ENCODE measurements at regions not wholly inside any gene's neighbourhood (a gene's known extent, or its start where the extent isn't known, plus 50 kb on each side); places are given as distances from the start of the nearest gene placed in this dataset.
"Not testable (repeated sequence)": the region's sequence is repeated elsewhere in the genome, so short reads cannot be mapped to it uniquely, and the experiment has no call there.

GRCh38 chr2:82230406-82230805 is 1925.9 kb upstream of the LRRTM1 start:
- DNase-seq (ENCODE audit: low spot score), result no peak

- no peak for DNase-seq (ENCODE audit: low spot score)
Measured at GRCh38 chr2:82226441-82226840, 1921.9 kb upstream of the LRRTM1 start.

- no peak for DNase-seq (ENCODE audit: low spot score)
Measured at GRCh38 chr2:82224301-82224940, 1919.9 kb upstream of the LRRTM1 start.

DNA sequence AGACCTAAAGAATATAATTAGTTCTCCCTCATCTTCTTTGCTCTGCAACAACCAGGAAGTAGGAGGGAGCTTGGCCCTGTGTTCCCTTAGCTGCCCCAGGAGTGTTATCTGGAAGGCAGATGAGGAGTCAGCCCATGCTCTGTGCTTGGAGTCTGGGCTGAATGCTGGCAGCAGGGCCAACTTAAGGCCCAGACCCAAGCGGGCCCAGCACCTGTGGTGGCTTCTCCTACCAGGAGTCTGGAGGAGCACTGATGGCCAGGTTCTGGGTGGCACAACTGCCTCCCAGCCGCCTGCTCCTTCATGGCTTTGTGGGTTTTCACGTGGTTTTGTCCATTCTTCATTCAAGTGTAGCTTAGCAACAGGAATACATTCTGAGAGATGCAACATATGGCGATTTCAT is 1910.7 kb upstream of the LRRTM1 start:
- no peak for DNase-seq (ENCODE audit: low spot score)

DNA sequence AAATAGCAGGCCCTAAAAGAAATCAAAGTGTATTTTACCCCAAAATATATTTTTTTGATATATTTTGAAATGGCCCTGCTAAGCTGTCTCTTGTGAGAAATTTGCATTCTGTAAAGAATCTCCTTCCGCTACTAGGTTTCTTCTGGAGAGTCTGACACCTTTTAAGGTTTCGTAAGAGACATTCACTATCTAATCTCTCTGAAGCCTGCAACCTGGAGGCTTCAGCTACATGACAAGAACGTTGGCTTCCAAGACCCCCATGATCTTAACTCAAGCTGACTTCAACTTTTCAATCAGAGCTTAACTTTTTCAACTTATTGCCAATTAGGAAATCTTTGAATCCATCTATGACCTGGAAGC is 1894.9 kb upstream of the LRRTM1 start:
- no peak for DNase-seq (ENCODE audit: low spot score)

GRCh38 chr2:82198809-82199492 is 1894.4 kb upstream of the LRRTM1 start:
- DNase-seq (ENCODE audit: low spot score), result no peak

DNA sequence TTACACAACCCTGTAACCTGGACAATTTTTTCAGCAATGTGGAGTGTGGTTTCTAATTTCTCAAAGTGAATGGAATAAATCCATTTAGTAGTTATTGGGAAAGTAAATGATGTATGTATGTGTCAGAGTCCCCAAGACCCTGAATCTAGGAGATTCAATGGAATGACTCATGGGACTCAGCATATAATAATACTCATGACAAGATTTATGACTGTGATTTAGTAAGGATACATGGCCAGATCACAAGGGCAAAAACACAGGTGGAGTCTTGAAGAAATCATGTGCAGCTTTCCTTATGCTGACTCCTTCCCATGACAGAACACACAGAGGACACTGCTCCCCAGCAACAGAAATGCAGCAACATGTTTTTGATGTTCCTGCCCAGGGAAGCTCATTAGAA is 1877.7 kb upstream of the LRRTM1 start:
- DNase-seq (ENCODE audit: low spot score), result no peak

- DNase-seq (ENCODE audit: low spot score), result not testable (repeated sequence)
Measured at GRCh38 chr2:82175210-82175609, 1870.7 kb upstream of the LRRTM1 start.

DNA sequence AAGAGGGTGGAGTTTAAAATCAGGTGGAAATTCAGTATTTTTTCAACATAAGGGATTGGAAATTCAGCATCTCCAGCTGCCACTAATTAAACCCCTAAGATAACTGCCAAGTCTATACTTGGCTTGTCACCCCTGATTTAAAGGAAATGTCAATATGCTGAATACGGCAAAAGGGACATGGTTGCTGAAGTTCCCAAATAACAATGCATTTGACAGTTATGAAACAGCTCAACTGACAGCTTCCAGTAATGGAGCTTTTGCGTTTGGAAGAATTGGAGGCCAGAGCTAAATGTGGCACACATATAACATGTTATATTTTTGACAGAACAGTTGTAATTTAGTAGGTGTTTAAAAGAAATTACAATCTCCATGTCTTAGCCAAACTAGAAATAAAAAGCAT is 1867.9 kb upstream of the LRRTM1 start:
- no peak for DNase-seq (ENCODE audit: low spot score)

DNA sequence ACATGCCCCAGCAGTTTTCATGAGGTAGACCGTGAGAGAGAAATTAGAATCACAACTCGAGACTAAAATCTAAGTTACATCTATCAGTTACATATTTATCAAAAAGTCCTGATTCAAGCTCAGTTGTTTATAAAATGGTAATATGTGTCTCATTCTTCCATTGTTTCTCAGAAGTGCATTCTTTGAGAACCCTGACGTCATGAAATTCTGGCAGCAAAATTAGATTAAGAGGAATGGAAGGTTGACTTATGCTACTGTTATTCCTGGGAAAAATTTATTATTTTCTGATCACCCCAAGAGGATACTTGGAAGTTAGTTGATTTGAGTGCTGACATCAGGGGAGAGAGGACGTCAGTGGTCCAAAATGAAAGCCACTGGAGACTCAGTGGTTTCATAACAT is 1864.8 kb upstream of the LRRTM1 start:
- DNase-seq (ENCODE audit: low spot score), result no peak

GRCh38 chr2:82165377-82165776 is 1860.8 kb upstream of the LRRTM1 start:
- no peak for DNase-seq (ENCODE audit: low spot score)

DNA sequence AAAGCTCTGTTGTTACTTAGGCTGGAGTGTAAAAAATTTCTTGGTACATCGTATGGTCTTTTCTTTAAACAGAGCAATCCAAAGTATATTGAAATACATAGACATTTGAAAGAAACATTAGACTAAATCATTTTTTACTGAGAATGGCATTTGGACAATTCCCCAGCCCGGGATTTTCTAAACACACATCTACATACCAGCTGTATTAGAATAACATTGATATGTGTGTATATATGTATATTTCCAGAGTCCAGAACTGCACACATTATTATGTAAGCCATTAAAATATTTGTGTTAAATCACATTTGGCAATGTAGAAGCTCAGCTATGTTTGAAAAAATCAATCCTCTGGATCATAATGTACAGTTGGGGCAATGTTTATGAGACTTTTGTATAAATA is 1853.6 kb upstream of the LRRTM1 start:
- no peak for DNase-seq (ENCODE audit: low spot score)

GRCh38 chr2:82155469-82155868 is 1850.9 kb upstream of the LRRTM1 start:
- DNase-seq (ENCODE audit: low spot score), result no peak

GRCh38 chr2:82143343-82143742 is 1838.8 kb upstream of the LRRTM1 start:
- no peak for DNase-seq (ENCODE audit: low spot score)

DNA sequence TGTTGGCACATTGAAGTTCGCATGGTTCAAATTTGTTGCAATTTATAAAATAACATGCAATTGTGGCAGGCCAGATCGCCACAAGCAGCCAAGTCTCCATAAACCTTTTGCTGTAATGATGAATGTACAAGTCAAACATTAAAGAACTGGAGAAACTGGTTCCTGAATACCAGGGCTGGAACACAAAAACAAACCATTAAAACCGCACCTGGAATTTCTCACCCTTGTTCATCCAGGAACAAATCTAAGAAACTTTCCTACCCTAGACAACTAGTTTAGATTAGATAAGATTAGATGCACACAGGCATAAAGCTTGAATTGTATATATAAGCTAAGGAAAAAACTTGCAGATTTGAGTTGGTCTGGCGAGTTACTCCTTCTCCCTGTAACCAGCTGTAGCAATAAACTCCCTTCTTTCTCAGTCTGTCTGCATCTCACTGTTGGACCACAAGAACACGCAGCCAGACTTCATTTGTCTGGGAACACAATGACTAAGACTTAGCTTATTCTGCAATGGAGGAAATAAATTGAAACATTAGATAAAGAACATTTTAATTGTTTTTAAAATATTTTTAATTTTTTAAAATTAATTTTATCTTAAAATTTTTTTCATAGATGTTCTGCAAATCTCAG is 1835.5 kb upstream of the LRRTM1 start:
- no peak for DNase-seq (ENCODE audit: low spot score)

DNA sequence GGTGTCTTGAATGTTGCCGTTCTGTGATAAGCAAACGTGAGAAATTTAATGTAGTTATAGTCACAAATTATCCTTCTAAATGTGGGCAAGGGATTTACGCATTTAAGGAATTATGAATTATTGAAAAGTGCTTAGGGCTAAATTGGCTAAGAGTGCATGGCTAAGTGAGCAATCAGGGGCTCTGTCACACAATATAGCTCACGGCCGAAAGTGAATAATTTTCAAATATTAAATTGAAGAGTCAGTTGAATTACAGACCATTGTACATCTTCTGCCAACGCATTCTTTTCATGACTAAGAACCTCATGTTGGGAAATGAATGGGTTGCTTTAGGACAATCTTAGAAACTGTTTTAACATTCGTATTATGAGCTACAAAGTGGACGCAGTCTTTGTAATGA is 1832.9 kb upstream of the LRRTM1 start:
- no peak for DNase-seq (ENCODE audit: low spot score)

- no peak for DNase-seq (ENCODE audit: low spot score)
Measured at GRCh38 chr2:82128051-82128450, 1823.5 kb upstream of the LRRTM1 start.

- no peak for DNase-seq (ENCODE audit: low spot score)
Measured at GRCh38 chr2:82124629-82125028, 1820.1 kb upstream of the LRRTM1 start.

DNA sequence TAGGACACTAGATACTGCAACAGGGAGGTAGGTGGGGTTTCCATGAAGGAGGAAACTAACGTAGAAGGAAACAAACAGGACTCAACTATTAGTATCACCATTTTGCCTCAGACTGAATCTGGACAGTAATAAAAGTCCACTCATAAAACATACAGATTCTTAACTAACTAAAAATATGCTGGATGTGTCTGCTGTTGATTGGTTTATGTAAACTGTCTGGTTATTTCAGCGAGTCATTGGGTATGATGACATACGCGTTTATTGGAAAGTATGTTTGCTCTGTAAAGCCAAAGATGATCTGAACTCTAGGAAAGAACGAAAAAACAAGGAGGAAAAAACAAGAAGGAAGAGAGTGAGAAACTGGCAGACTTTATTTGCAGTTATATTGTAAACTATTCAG is 1816.1 kb upstream of the LRRTM1 start:
- DNase-seq (ENCODE audit: low spot score), result no peak

- DNase-seq (ENCODE audit: low spot score), result no peak
Measured at GRCh38 chr2:82120115-82120514, 1815.6 kb upstream of the LRRTM1 start.

DNA sequence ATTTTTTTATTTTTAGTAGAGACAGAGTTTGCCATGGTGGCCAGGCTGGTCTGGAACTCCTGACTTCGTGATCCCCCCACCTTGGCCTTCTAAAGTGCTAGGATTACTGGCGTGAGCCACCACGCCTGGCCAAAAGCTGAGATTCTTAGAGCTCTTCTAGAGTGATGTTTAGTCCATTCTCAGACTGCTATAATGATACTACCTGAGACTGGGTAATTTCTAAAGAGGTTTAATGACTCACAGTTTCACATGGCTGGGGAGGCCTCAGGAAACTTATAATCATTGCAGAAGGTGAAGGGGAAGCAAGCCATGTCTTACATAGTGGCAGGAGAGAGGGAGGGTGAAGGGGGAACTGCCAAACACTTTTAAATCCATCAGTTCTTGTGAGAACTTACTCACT is 1804.9 kb upstream of the LRRTM1 start:
- no peak for DNase-seq (ENCODE audit: low spot score)

- DNase-seq (ENCODE audit: low spot score), result no peak
Measured at GRCh38 chr2:82098617-82099016, 1794.1 kb upstream of the LRRTM1 start.

- DNase-seq (ENCODE audit: low spot score), result no peak
Measured at GRCh38 chr2:82089518-82089917, 1785.0 kb upstream of the LRRTM1 start.
